SK-N-MC (cell line): ENCODE measurements at regions not wholly inside any gene's neighbourhood (a gene's known extent, or its start where the extent isn't known, plus 50 kb on each side); places are given as distances from the start of the nearest gene placed in this dataset.

Source experiments
- DNase-seq: peaks from one replicate; pipeline ENCODE4 v3.0.0-alpha.2; 2011; ENCODE audit warnings: low read depth, low spot score
- H3K27ac ChIP-seq: fragments of 200-600 bp; sonication (generic); 2 replicates; pipeline ENCODE4 v1.5.1; 2016; ENCODE audit warnings: mixed run types
- H3K36me3 ChIP-seq: fragments of 200-600 bp; sonication (generic); 2 replicates; pipeline ENCODE4 v1.6.1; 2017; ENCODE audit warnings: antibody characterized with exemption, low read length, mixed read lengths; ENCODE audit not compliant: insufficient read depth
- H3K4me3 ChIP-seq: fragments of 200-600 bp; sonication (generic); 2 replicates; pipeline ENCODE4 v1.5.1; 2016
- H3K9ac ChIP-seq: fragments of 200-600 bp; sonication (generic); 2 replicates; pipeline ENCODE4 v1.8.0; 2017; ENCODE audit warnings: mixed run types, mixed read lengths; ENCODE audit not compliant: insufficient read length
- H3K9me3 ChIP-seq: fragments of 200-600 bp; sonication (generic); 2 replicates; pipeline ENCODE4 v1.6.1; 2017; ENCODE audit warnings: low read depth, mild to moderate bottlenecking, antibody characterized with exemption, low read length, moderate library complexity, mixed read lengths
- EZH2 ChIP-seq: fragments of 200-600 bp; sonication (generic); IDR thresholded peaks from one replicate; pipeline ENCODE4 v1.6.1; 2017; ENCODE audit warnings: antibody characterized with exemption
- FOXP2 ChIP-seq: optimal IDR thresholded peaks from 2 replicates; pipeline ENCODE3; 2011; ENCODE audit warnings: mild to moderate bottlenecking, moderate library complexity; ENCODE audit not compliant: insufficient read depth; ENCODE audit errors: extremely low read length, control extremely low read depth
- POLR2AphosphoS5 ChIP-seq: IDR thresholded peaks from 2 replicates; pipeline ENCODE4 v1.6.1; 2012; ENCODE audit warnings: mild to moderate bottlenecking, low read depth, low read length, borderline replicate concordance

GRCh38 chr3:188067932-188068331, 86.0 kb upstream of the LPP start:
- TF ChIP-seq EZH2 (no peak), FOXP2 (no peak)
- no peak overlapping the region for H3K4me3 ChIP-seq
- no peak for DNase-seq

GRCh38 chr3:188068342-188068741, 85.6 kb upstream of the LPP start:
- no peaks in the 10 kb centered on the region for H3K9me3 ChIP-seq
- no peak overlapping the region for H3K9ac ChIP-seq
- H3K4me3 ChIP-seq = no peak overlapping the region
- no peaks in the 10 kb centered on the region for H3K36me3 ChIP-seq
- no peak overlapping the region for H3K27ac ChIP-seq
- DNase-seq = no peak
- no peak for TF ChIP-seq FOXP2
- TF ChIP-seq EZH2 = no peak
- no peak for TF ChIP-seq POLR2AphosphoS5

More at GRCh38 chr3:188067932-188068331, 86.0 kb upstream of the LPP start:
- Histone ChIP-seq H3K36me3 (no peaks in the 10 kb centered on the region), H3K9ac (no peak overlapping the region), H3K9me3 (no peaks in the 10 kb centered on the region), H3K27ac (no peak overlapping the region)

- no peak for TF ChIP-seq EZH2
- no peak for TF ChIP-seq FOXP2
- TF ChIP-seq POLR2AphosphoS5 = no peak
Observed at GRCh38 chr3:188071636-188072035, 82.3 kb upstream of the LPP start.

GRCh38 chr3:188076176-188076575, 77.8 kb upstream of the LPP start:
- no peak for DNase-seq
- Histone ChIP-seq H3K9me3 (no peaks in the 10 kb centered on the region), H3K9ac (no peak overlapping the region), H3K36me3 (no peaks in the 10 kb centered on the region), H3K4me3 (no peak overlapping the region), H3K27ac (no peak overlapping the region)
- TF ChIP-seq POLR2AphosphoS5 = no peak
- no peak for TF ChIP-seq EZH2
- TF ChIP-seq FOXP2 = no peak

More at GRCh38 chr3:188071636-188072035, 82.3 kb upstream of the LPP start:
- Histone ChIP-seq H3K9me3 (no peaks in the 10 kb centered on the region), H3K4me3 (no peak overlapping the region), H3K9ac (no peak overlapping the region), H3K36me3 (no peaks in the 10 kb centered on the region), H3K27ac (no peak overlapping the region)
- DNase-seq = no peak

GRCh38 chr3:188077160-188077799, 76.7 kb upstream of the LPP start:
- Histone ChIP-seq H3K36me3 (no peaks in the 10 kb centered on the region), H3K9ac (no peak overlapping the region), H3K27ac (no peak overlapping the region), H3K9me3 (no peaks in the 10 kb centered on the region), H3K4me3 (no peak overlapping the region)
- no peak for DNase-seq
- TF ChIP-seq POLR2AphosphoS5 = no peak
- no peak for TF ChIP-seq FOXP2
- TF ChIP-seq EZH2 = no peak

GRCh38 chr3:188080091-188080490, 73.9 kb upstream of the LPP start:
- Histone ChIP-seq H3K9me3 (no peaks in the 10 kb centered on the region), H3K9ac (no peak overlapping the region), H3K36me3 (no peaks in the 10 kb centered on the region), H3K27ac (no peak overlapping the region), H3K4me3 (no peak overlapping the region)
- no peak for TF ChIP-seq FOXP2
- no peak for TF ChIP-seq EZH2
- no peak for TF ChIP-seq POLR2AphosphoS5
- DNase-seq = no peak

- H3K27ac ChIP-seq = no peak overlapping the region
- H3K9ac ChIP-seq = no peak overlapping the region
- no peaks in the 10 kb centered on the region for H3K9me3 ChIP-seq
- H3K4me3 ChIP-seq = no peak overlapping the region
- DNase-seq = no peak
- TF ChIP-seq EZH2 (no peak), FOXP2 (no peak), POLR2AphosphoS5 (no peak)
- H3K36me3 ChIP-seq = no peaks in the 10 kb centered on the region
Observed at GRCh38 chr3:188082031-188082430, 71.9 kb upstream of the LPP start.

GRCh38 chr3:188082450-188082849, 71.5 kb upstream of the LPP start:
- TF ChIP-seq FOXP2 = no peak
- TF ChIP-seq EZH2 = no peak
- Histone ChIP-seq H3K9me3 (no peaks in the 10 kb centered on the region), H3K4me3 (no peak overlapping the region)

GRCh38 chr3:188083011-188083410, 70.9 kb upstream of the LPP start:
- H3K27ac ChIP-seq = no peak overlapping the region
- DNase-seq = no peak

More at GRCh38 chr3:188082450-188082849, 71.5 kb upstream of the LPP start:
- H3K27ac ChIP-seq = no peak overlapping the region
- no peaks in the 10 kb centered on the region for H3K36me3 ChIP-seq
- DNase-seq = no peak
- H3K9ac ChIP-seq = no peak overlapping the region

More at GRCh38 chr3:188083011-188083410, 70.9 kb upstream of the LPP start:
- Histone ChIP-seq H3K9ac (no peak overlapping the region), H3K36me3 (no peaks in the 10 kb centered on the region), H3K9me3 (no peaks in the 10 kb centered on the region), H3K4me3 (no peak overlapping the region)
- TF ChIP-seq POLR2AphosphoS5 = no peak
- no peak for TF ChIP-seq EZH2
- TF ChIP-seq FOXP2 = no peak
